GM12892 (cell line): ENCODE measurements at regions not wholly inside any gene's neighbourhood (a gene's known extent, or its start where the extent isn't known, plus 50 kb on each side); places are given as distances from the start of the nearest gene placed in this dataset.
"Not testable (repeated sequence)": the region's sequence is repeated elsewhere in the genome, so short reads cannot be mapped to it uniquely, and the experiment has no call there.

Experiments
- DNase-seq: peaks from one replicate; pipeline ENCODE4 v3.0.0; 2011; ENCODE audit not compliant: insufficient read length
- FAIRE-seq: peaks from 2 replicates; lab custom pipeline; 2011; peaks lifted over from hg19 to GRCh38; lab: Jason Lieb, UNC
- POLR2A ChIP-seq: IDR thresholded peaks from 2 replicates; pipeline ENCODE4 v1.6.1; 2011; ENCODE audit warnings: low read depth, low read length, control low read depth
- POLR2AphosphoS5 ChIP-seq: IDR thresholded peaks from 2 replicates; pipeline ENCODE4 v1.6.1; 2011; ENCODE audit warnings: low read depth, low read length, control low read depth
- TAF1 ChIP-seq: IDR thresholded peaks from 2 replicates; pipeline ENCODE4 v1.6.1; 2011; ENCODE audit warnings: low read depth, mild to moderate bottlenecking, control low read depth, low read length, borderline replicate concordance

GRCh38 chr11:97611345-97611744, 1221.5 kb downstream of the JRKL start:
- DNase-seq = no peak
- no peak for FAIRE-seq
- TF ChIP-seq TAF1 (no peak), POLR2A (no peak), POLR2AphosphoS5 (no peak)

GRCh38 chr11:97614606-97615005, 1224.8 kb downstream of the JRKL start:
- no peak for TF ChIP-seq TAF1
- no peak for FAIRE-seq
- no peak for DNase-seq

- DNase-seq (no peak), FAIRE-seq (no peak)
- TF ChIP-seq POLR2AphosphoS5 (no peak), TAF1 (no peak), POLR2A (no peak)
Measured at GRCh38 chr11:97615546-97615945, 1225.7 kb downstream of the JRKL start.

GRCh38 chr11:97617031-97617430, 1227.2 kb downstream of the JRKL start:
- TF ChIP-seq POLR2AphosphoS5 (no peak), TAF1 (no peak), POLR2A (no peak)
- FAIRE-seq (no peak), DNase-seq (no peak)

GRCh38 chr11:97620007-97620406, 1230.2 kb downstream of the JRKL start:
- TF ChIP-seq TAF1 (no peak), POLR2AphosphoS5 (no peak), POLR2A (no peak)
- FAIRE-seq (no peak), DNase-seq (no peak)

- TF ChIP-seq TAF1 (no peak), POLR2AphosphoS5 (no peak), POLR2A (no peak)
Measured at GRCh38 chr11:97621282-97621681, 1231.5 kb downstream of the JRKL start.

GRCh38 chr11:97622795-97623194, 1233.0 kb downstream of the JRKL start:
- no peak for FAIRE-seq
- no peak for DNase-seq
- no peak for TF ChIP-seq POLR2AphosphoS5
- no peak for TF ChIP-seq POLR2A
- no peak for TF ChIP-seq TAF1

More at GRCh38 chr11:97621282-97621681, 1231.5 kb downstream of the JRKL start:
- no peak for FAIRE-seq
- DNase-seq = no peak

- not testable (repeated sequence) for DNase-seq, FAIRE-seq
Measured at GRCh38 chr11:97636741-97637140, 1246.9 kb downstream of the JRKL start.

- DNase-seq (no peak), FAIRE-seq (no peak)
- TF ChIP-seq POLR2A (no peak), POLR2AphosphoS5 (no peak), TAF1 (no peak)
Measured at GRCh38 chr11:97637701-97638100, 1247.9 kb downstream of the JRKL start.

GRCh38 chr11:97638641-97639224, 1248.9 kb downstream of the JRKL start:
- no peak for FAIRE-seq
- TF ChIP-seq POLR2A (no peak), TAF1 (no peak), POLR2AphosphoS5 (no peak)

GRCh38 chr11:97641988-97642387, 1252.2 kb downstream of the JRKL start:
- FAIRE-seq (no peak), DNase-seq (no peak)
- no peak for TF ChIP-seq POLR2AphosphoS5
- no peak for TF ChIP-seq POLR2A
- no peak for TF ChIP-seq TAF1

More at GRCh38 chr11:97638641-97639224, 1248.9 kb downstream of the JRKL start:
- DNase-seq = no peak

GRCh38 chr11:97645736-97646135, 1255.9 kb downstream of the JRKL start:
- no peak for TF ChIP-seq POLR2A
- no peak for TF ChIP-seq POLR2AphosphoS5
- TF ChIP-seq TAF1 = no peak

More at GRCh38 chr11:97645736-97646135, 1255.9 kb downstream of the JRKL start:
- FAIRE-seq (no peak), DNase-seq (no peak)
